ENCODE measurements at regions not wholly inside any gene's neighbourhood (a gene's known extent, or its start where the extent isn't known, plus 50 kb on each side); places are given as distances from the start of the nearest gene placed in this dataset.

- H3K27ac ChIP-seq (ENCODE audit: low read length), result no peak overlapping the region
- WGBS (ENCODE audit: insufficient coverage, low lambda C conversion rate), result 94% methylated on average over 2 of the region's 7 CpGs
These were observed 603.7 kb upstream of the CFAP20DC start for GRCh38 chr3:59653405-59654122.

GRCh38 chr3:59644479-59645402 lies 594.9 kb upstream of the CFAP20DC start:
- DNase-seq, result no peak
- H3K27ac ChIP-seq (ENCODE audit: low read length), result no peak overlapping the region
- H3K4me1 ChIP-seq (ENCODE audit: control insufficient read depth, insufficient read depth, low read length), result no peaks in the 10 kb centered on the region
- 100% methylated on average over 1 of the region's 7 CpGs for WGBS (ENCODE audit: insufficient coverage, low lambda C conversion rate)
- H3K4me3 ChIP-seq (ENCODE audit: low read length), result no peak overlapping the region
- peaks cover 3% of the 10 kb centered on the region for H3K9me3 ChIP-seq (ENCODE audit: control insufficient read depth, low read depth, low read length)
- no peaks in the 10 kb centered on the region for H3K36me3 ChIP-seq (ENCODE audit: control insufficient read depth, insufficient read depth, low read length)
- peaks cover 11% of the 10 kb centered on the region for H3K27me3 ChIP-seq (ENCODE audit: control insufficient read depth, insufficient read depth, low read length)

More at GRCh38 chr3:59653405-59654122, 603.7 kb upstream of the CFAP20DC start:
- Histone ChIP-seq H3K27me3 (ENCODE audit: control insufficient read depth, insufficient read depth, low read length) (no peaks in the 10 kb centered on the region), H3K9me3 (ENCODE audit: control insufficient read depth, low read depth, low read length) (no peaks in the 10 kb centered on the region), H3K36me3 (ENCODE audit: control insufficient read depth, insufficient read depth, low read length) (no peaks in the 10 kb centered on the region), H3K4me3 (ENCODE audit: low read length) (no peak overlapping the region), H3K4me1 (ENCODE audit: control insufficient read depth, insufficient read depth, low read length) (no peaks in the 10 kb centered on the region)
- no peak for DNase-seq

GRCh38 chr3:59641169-59641899 lies 591.5 kb upstream of the CFAP20DC start:
- no peak for DNase-seq
- Histone ChIP-seq H3K4me3 (ENCODE audit: low read length) (no peak overlapping the region), H3K27ac (ENCODE audit: low read length) (no peak overlapping the region), H3K36me3 (ENCODE audit: control insufficient read depth, insufficient read depth, low read length) (no peaks in the 10 kb centered on the region), H3K27me3 (ENCODE audit: control insufficient read depth, insufficient read depth, low read length) (peaks cover 11% of the 10 kb centered on the region), H3K4me1 (ENCODE audit: control insufficient read depth, insufficient read depth, low read length) (no peaks in the 10 kb centered on the region), H3K9me3 (ENCODE audit: control insufficient read depth, low read depth, low read length) (no peaks in the 10 kb centered on the region)
- no CpG with 5 or more reads among the region's 7 CpGs for WGBS (ENCODE audit: insufficient coverage, low lambda C conversion rate)

GRCh38 chr3:59632760-59633573 lies 583.1 kb upstream of the CFAP20DC start:
- Histone ChIP-seq H3K4me1 (ENCODE audit: control insufficient read depth, insufficient read depth, low read length) (no peaks in the 10 kb centered on the region), H3K9me3 (ENCODE audit: control insufficient read depth, low read depth, low read length) (no peaks in the 10 kb centered on the region), H3K27ac (ENCODE audit: low read length) (no peak overlapping the region), H3K36me3 (ENCODE audit: control insufficient read depth, insufficient read depth, low read length) (no peaks in the 10 kb centered on the region), H3K4me3 (ENCODE audit: low read length) (no peak overlapping the region), H3K27me3 (ENCODE audit: control insufficient read depth, insufficient read depth, low read length) (no peaks in the 10 kb centered on the region)
- peak in 1 of 2 donors; percentile 20 for DNase-seq
- WGBS (ENCODE audit: insufficient coverage, low lambda C conversion rate), result 85% methylated on average over 2 of the region's 8 CpGs

- H3K27ac ChIP-seq (ENCODE audit: low read length), result no peak overlapping the region
- H3K4me1 ChIP-seq (ENCODE audit: control insufficient read depth, insufficient read depth, low read length), result no peaks in the 10 kb centered on the region
- H3K36me3 ChIP-seq (ENCODE audit: control insufficient read depth, insufficient read depth, low read length), result no peaks in the 10 kb centered on the region
- no peaks in the 10 kb centered on the region for H3K9me3 ChIP-seq (ENCODE audit: control insufficient read depth, low read depth, low read length)
- H3K27me3 ChIP-seq (ENCODE audit: control insufficient read depth, insufficient read depth, low read length), result no peaks in the 10 kb centered on the region
- H3K4me3 ChIP-seq (ENCODE audit: low read length), result no peak overlapping the region
- WGBS (ENCODE audit: insufficient coverage, low lambda C conversion rate), result no CpG with 5 or more reads among the region's 2 CpGs
- DNase-seq, result no peak
These were observed 581.7 kb upstream of the CFAP20DC start for GRCh38 chr3:59631482-59631881.

GRCh38 chr3:59621037-59621436 lies 571.2 kb upstream of the CFAP20DC start:
- no peaks in the 10 kb centered on the region for H3K27me3 ChIP-seq (ENCODE audit: control insufficient read depth, insufficient read depth, low read length)
- H3K4me1 ChIP-seq (ENCODE audit: control insufficient read depth, insufficient read depth, low read length), result no peaks in the 10 kb centered on the region
- H3K36me3 ChIP-seq (ENCODE audit: control insufficient read depth, insufficient read depth, low read length), result no peaks in the 10 kb centered on the region
- H3K4me3 ChIP-seq (ENCODE audit: low read length), result no peak overlapping the region
- no peak for DNase-seq
- no peak overlapping the region for H3K27ac ChIP-seq (ENCODE audit: low read length)
- 79% methylated on average over 2 of the region's 3 CpGs for WGBS (ENCODE audit: insufficient coverage, low lambda C conversion rate)
- H3K9me3 ChIP-seq (ENCODE audit: control insufficient read depth, low read depth, low read length), result no peaks in the 10 kb centered on the region

GRCh38 chr3:59620325-59620724 lies 570.5 kb upstream of the CFAP20DC start:
- no peaks in the 10 kb centered on the region for H3K36me3 ChIP-seq (ENCODE audit: control insufficient read depth, insufficient read depth, low read length)
- H3K9me3 ChIP-seq (ENCODE audit: control insufficient read depth, low read depth, low read length), result no peaks in the 10 kb centered on the region

GRCh38 chr3:59612444-59612715 lies 562.6 kb upstream of the CFAP20DC start:
- WGBS (ENCODE audit: insufficient coverage, low lambda C conversion rate), result no CpG with 5 or more reads among the region's 2 CpGs
- no peaks in the 10 kb centered on the region for H3K36me3 ChIP-seq (ENCODE audit: control insufficient read depth, insufficient read depth, low read length)
- H3K9me3 ChIP-seq (ENCODE audit: control insufficient read depth, low read depth, low read length), result peaks cover 4% of the 10 kb centered on the region
- no peak overlapping the region for H3K27ac ChIP-seq (ENCODE audit: low read length)
- no peaks in the 10 kb centered on the region for H3K4me1 ChIP-seq (ENCODE audit: control insufficient read depth, insufficient read depth, low read length)
- no peak for DNase-seq
- H3K27me3 ChIP-seq (ENCODE audit: control insufficient read depth, insufficient read depth, low read length), result no peaks in the 10 kb centered on the region
- no peak overlapping the region for H3K4me3 ChIP-seq (ENCODE audit: low read length)

More at GRCh38 chr3:59620325-59620724, 570.5 kb upstream of the CFAP20DC start:
- DNase-seq, result no peak
- H3K4me3 ChIP-seq (ENCODE audit: low read length), result no peak overlapping the region
- H3K4me1 ChIP-seq (ENCODE audit: control insufficient read depth, insufficient read depth, low read length), result no peaks in the 10 kb centered on the region
- H3K27me3 ChIP-seq (ENCODE audit: control insufficient read depth, insufficient read depth, low read length), result no peaks in the 10 kb centered on the region
- 85% methylated on average over 4 of the region's 4 CpGs for WGBS (ENCODE audit: insufficient coverage, low lambda C conversion rate)
- H3K27ac ChIP-seq (ENCODE audit: low read length), result no peak overlapping the region

- Histone ChIP-seq H3K27ac (ENCODE audit: low read length) (no peak overlapping the region), H3K36me3 (ENCODE audit: control insufficient read depth, insufficient read depth, low read length) (no peaks in the 10 kb centered on the region), H3K27me3 (ENCODE audit: control insufficient read depth, insufficient read depth, low read length) (no peaks in the 10 kb centered on the region), H3K9me3 (ENCODE audit: control insufficient read depth, low read depth, low read length) (peaks cover 4% of the 10 kb centered on the region), H3K4me3 (ENCODE audit: low read length) (no peak overlapping the region), H3K4me1 (ENCODE audit: control insufficient read depth, insufficient read depth, low read length) (no peaks in the 10 kb centered on the region)
- no peak for DNase-seq
- 100% methylated on average over 2 of the region's 7 CpGs for WGBS (ENCODE audit: insufficient coverage, low lambda C conversion rate)
These were observed 562.0 kb upstream of the CFAP20DC start for GRCh38 chr3:59611649-59612443.

Measured in large intestine (tissue), 3 donors.